ENCODE measurements at regions not wholly inside any gene's neighbourhood (a gene's known extent, or its start where the extent isn't known, plus 50 kb on each side); places are given as distances from the start of the nearest gene placed in this dataset.

- TF ChIP-seq EZH2phosphoT487 (IDR thresholded peaks at IDR 0.05; ENCODE audit: insufficient read depth, low read depth) (no peak), EZH2 (IDR thresholded peaks at IDR 0.05; ENCODE audit: insufficient read depth, poor library complexity, severe bottlenecking) (no peak)
Observed at GRCh38 chr2:198917275-198917674, 540.5 kb downstream of the SATB2 start.
